Right hindlimb (tissue), 1 donor: ENCODE measurements at regions not wholly inside any gene's neighbourhood (a gene's known extent, or its start where the extent isn't known, plus 50 kb on each side); places are given as distances from the start of the nearest gene placed in this dataset.

Experiments
- DNase-seq: peaks from one replicate; pipeline ENCODE4 v3.0.0-alpha.2; 2018

DNA sequence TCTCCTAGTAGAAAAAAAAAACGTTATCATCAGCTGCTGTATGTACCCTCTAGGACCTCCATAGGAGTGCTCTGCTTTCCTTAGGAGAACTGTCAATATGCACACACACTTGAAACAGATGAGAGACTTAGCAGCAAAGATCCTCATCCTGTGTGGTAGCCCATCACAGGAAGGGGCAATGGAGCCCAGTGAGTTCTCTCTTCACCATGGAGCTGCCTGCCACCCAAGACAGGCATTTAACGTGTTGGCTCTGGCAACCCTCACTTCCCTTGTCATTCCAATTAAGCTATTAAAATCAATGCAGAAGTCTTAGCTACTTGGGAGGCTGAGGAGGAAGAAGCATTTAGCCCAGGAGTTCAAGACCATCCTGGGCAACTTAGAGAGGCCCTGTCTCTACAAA is 64.8 kb upstream of the PLEKHA5 start:
- DNase-seq = no peak

GRCh38 chr12:19065223-19065622 is 64.3 kb upstream of the PLEKHA5 start:
- no peak for DNase-seq

DNA sequence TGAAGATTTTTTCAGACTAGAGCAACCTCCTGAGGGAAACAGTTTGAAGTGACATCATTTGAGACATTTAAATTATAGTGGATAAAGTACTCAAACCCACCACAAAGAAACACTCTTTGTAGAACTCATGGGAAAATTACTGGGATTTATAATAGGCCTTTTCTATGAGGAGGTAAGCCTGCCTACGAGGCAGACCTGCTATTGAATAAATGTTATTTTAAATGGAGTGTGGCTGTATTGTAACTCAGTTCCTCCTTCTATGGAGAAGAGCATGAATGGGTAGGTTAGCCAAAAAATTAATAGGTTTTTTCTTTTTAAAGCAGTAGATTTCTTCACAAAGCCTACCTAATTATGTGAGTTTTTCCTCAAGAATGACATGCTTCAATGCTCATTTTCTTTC is 63.7 kb upstream of the PLEKHA5 start:
- no peak for DNase-seq

DNA sequence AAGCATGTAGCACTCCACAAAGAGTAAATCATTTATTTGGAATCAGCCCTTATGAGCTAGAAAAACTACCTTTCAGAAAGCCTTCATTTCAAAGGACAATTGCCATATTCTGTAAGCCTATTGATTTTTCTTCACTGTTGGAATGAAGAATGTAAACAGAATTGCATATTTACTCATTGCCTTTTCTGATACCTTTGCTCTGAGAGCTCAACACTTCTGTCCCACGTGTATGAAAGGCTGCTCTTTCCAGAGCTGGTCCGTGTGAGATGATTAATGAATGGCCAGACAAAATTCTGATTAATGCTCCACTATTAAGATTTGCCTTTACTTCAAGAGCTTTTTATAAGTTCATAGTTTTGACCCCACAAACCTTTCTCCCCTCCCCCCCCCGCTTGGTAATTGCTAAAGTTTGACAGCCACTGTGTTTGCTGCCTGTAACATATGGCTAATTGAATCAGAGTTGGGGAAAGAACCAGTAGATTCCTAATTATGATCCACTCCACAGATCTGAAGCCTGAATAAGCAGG is 63.0 kb upstream of the PLEKHA5 start:
- DNase-seq = no peak

- DNase-seq = no peak
Measured at GRCh38 chr12:19068137-19068536, 61.4 kb upstream of the PLEKHA5 start.

- no peak for DNase-seq
Measured at GRCh38 chr12:19070341-19070740, 59.2 kb upstream of the PLEKHA5 start.

- DNase-seq = no peak
Measured at GRCh38 chr12:19074700-19075099, 54.8 kb upstream of the PLEKHA5 start.

- no peak for DNase-seq
Measured at GRCh38 chr12:19075711-19076340, 53.7 kb upstream of the PLEKHA5 start.
